OCI-LY7 (cell line): ENCODE measurements at regions not wholly inside any gene's neighbourhood (a gene's known extent, or its start where the extent isn't known, plus 50 kb on each side); places are given as distances from the start of the nearest gene placed in this dataset.

ENCODE experiments used
- CTCF ChIP-seq: fragments of 200-600 bp; sonication (generic); conservative IDR thresholded peaks from 2 replicates; pipeline ENCODE4 v1.5.1; 2014; ENCODE audit warnings: mild to moderate bottlenecking, antibody characterized with exemption, low read length, moderate library complexity, mixed read lengths
- EZH2phosphoT487 ChIP-seq: fragments of 200-600 bp; sonication (generic); IDR thresholded peaks from 2 replicates; pipeline ENCODE4 v1.6.1; 2018; ENCODE audit warnings: low read depth, borderline replicate concordance, mild to moderate bottlenecking, mixed run types, antibody characterized with exemption, low read length, moderate library complexity, mixed read lengths

DNA sequence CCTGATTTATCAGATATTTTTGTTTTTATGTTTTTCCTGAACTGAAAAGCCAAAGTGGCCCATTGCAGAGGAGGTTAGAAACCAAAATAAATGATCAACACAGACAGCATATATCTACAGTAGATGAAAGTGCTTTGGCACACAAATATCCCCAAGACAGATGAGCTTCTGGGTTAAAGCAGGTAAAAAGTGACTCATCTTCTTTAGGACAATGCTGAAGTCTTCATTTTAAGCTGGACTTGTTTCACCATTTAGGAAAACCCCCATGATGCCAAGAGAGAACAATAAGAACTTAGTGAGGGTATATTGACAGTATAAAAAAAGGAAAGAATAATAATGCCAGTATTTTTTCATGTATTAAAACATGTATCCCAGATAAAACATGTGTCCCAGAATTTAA lies 100.8 kb upstream of the OR9G4 start:
- no peak for TF ChIP-seq CTCF
- no peak for TF ChIP-seq EZH2phosphoT487
